ENCODE measurements at regions not wholly inside any gene's neighbourhood (a gene's known extent, or its start where the extent isn't known, plus 50 kb on each side); places are given as distances from the start of the nearest gene placed in this dataset.

DNA sequence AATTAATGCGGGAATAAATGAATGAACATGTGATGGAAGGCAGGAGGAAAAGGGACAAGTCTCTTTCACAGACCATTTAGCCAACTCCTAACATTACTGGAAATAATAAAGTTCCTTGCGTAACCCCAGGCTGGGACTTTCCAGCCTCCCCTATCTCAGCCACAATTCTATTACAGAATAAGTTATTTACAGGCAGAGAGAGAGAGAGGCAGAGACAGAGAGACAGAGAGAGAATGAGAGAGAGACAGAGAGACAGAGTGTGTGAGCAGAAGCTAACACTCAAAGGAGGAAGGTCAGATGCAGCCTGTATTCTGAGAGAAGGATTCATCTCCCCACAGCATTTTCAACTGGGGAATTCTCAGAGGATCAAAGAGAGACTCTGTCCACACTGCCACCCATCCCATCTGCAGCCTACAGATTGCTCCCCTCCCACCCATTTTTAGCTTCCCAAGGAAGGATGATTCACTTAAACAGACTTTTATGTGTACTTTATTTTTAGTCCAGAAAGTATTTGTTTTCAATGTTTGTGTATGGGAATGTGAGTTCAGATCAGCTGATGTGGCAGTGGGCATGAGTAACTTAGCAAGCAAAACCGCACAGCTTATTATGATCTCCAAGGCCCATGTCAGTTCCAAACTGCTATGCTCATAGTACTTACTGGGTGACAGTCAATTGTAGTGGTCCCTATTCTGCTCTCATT lies 165.7 kb downstream of the CAND1 start:
- DNase-seq = no peak
- TF ChIP-seq POLR2A (IDR thresholded peaks at IDR 0.05; ENCODE audit: low read length) = no peak
- TF ChIP-seq GATA1 (IDR thresholded peaks at IDR 0.05; ENCODE audit: low read depth, low read length) = no peak

DNA sequence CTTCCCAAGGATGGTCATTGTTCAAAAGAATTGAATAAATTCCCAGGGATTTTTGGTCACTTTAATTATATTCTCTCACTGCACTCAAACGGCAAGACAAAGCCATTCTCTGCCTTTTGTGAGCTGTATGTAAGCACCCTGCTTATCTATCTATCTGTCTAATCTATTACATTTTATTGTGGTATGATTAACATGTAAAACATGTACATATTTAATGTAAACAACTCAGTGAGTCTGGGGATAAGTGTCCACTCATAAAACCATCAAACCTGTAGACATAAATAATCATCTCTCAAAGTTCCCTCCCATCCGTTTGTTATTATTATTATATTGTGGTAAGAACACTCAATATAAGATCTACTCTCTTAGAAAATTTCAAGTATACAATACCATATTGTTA lies 167.1 kb downstream of the CAND1 start:
- no peak for DNase-seq
- TF ChIP-seq POLR2A (IDR thresholded peaks at IDR 0.05; ENCODE audit: low read length) = no peak
- TF ChIP-seq GATA1 (IDR thresholded peaks at IDR 0.05; ENCODE audit: low read depth, low read length) = no peak

DNA sequence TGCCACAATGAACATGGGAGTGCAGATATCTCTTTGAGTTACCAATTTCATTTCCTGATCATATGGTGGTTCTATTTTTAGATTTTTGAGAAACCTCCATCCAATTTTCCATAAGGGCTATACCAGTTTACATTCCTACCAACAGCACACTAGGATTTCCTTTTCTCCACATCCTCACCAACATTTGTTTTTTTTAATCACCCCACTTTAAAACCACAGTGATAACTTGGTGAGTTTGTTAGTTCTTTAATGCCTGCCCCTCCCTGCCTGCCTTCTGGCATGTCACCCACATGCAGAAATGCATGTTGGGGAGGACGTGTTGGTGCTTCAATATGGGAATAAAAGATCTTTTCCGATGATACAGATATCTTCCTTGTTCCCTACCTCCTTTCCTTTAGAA lies 167.9 kb downstream of the CAND1 start:
- no peak for TF ChIP-seq GATA1 (IDR thresholded peaks at IDR 0.05; ENCODE audit: low read depth, low read length)
- TF ChIP-seq POLR2A (IDR thresholded peaks at IDR 0.05; ENCODE audit: low read length) = no peak
- DNase-seq = no peak

DNA sequence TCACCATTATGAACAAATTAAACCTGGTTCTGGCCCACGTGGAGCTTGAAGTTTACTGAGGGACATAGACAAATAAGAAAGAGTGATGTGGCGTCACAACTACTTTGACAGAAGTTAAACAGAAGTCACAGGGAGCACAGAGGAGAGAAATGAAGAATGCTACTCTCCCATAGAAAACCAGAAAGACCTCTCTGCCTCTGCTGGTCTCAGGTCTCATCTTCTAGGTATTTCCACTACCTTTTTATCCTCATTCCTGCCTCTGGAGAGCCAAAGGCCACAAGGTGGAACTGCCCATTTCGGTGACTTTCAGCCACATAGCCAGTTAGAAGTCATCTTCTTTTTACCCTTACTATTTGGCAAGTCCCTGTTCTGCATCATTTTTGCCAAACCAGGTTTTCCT lies 170.5 kb downstream of the CAND1 start:
- no peak for DNase-seq
- no peak for TF ChIP-seq POLR2A (IDR thresholded peaks at IDR 0.05; ENCODE audit: low read length)
- TF ChIP-seq GATA1 (IDR thresholded peaks at IDR 0.05; ENCODE audit: low read depth, low read length) = no peak

DNA sequence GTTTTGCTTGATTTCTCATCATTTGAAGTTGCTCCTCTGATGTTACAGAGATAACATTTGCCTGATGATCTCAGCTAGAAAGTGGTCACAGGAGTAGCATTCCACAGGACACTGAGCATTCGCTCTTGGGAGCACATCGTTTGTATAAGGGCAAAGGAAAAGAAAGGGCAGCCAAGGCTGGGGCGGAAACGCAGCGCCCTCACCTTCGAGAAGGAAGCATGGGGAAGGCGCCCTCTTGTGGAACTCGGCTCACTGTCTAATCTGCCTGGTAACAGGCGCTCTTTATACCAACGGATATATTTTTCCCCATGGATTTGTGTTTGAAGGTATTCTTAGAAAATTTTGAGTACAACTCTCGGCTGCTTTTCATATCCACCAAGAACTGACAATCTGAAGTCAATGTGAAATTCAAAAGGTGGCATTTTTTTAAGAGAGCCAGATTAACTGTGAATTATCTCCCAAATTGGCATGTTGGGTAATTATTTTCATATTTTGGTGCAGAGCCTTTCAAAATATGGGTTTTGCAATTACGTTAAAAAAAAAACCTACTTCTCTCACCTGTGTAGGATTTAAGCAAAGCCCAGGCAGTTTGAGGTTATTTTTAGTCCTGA lies 172.7 kb downstream of the CAND1 start:
- TF ChIP-seq POLR2A (IDR thresholded peaks at IDR 0.05; ENCODE audit: low read length) (no peak), GATA1 (IDR thresholded peaks at IDR 0.05; ENCODE audit: low read depth, low read length) (no peak)
- peak; percentile 59 to 72 for DNase-seq

GRCh38 chr12:67442347-67442841 lies 173.2 kb downstream of the CAND1 start:
- TF ChIP-seq GATA1 (IDR thresholded peaks at IDR 0.05; ENCODE audit: low read depth, low read length) (no peak), POLR2A (IDR thresholded peaks at IDR 0.05; ENCODE audit: low read length) (no peak)
- no peak for DNase-seq

GRCh38 chr12:67442896-67443295 lies 173.7 kb downstream of the CAND1 start:
- TF ChIP-seq POLR2A (IDR thresholded peaks at IDR 0.05; ENCODE audit: low read length) (no peak), GATA1 (IDR thresholded peaks at IDR 0.05; ENCODE audit: low read depth, low read length) (no peak)
- no peak for DNase-seq

- no peak for DNase-seq
- TF ChIP-seq POLR2A (IDR thresholded peaks at IDR 0.05; ENCODE audit: low read length) = no peak
- TF ChIP-seq GATA1 (IDR thresholded peaks at IDR 0.05; ENCODE audit: low read depth, low read length) = no peak
Measured at GRCh38 chr12:67444542-67444941, 175.4 kb downstream of the CAND1 start.

GRCh38 chr12:67446716-67447115 lies 177.6 kb downstream of the CAND1 start:
- TF ChIP-seq POLR2A (IDR thresholded peaks at IDR 0.05; ENCODE audit: low read length) (no peak), GATA1 (IDR thresholded peaks at IDR 0.05; ENCODE audit: low read depth, low read length) (no peak)
- no peak for DNase-seq

DNA sequence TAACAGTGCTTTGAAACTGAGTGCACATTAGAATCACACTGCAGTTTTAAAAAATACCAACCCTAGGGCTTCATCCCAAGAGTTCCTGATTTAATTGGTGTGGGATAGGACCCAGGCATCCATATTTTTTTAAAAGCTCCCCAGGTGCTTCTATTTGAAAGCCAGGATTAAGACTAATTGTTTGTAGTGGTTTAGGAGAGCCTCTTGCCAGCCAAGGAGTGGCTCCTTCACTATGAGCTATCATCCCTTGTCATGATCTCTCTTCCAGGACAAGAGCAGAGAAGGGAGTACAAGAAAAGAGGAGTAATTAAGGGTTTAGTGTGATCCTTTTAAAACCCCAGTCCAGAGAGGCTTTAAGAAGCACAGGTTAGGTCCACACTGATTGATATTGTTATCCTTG lies 178.0 kb downstream of the CAND1 start:
- no peak for DNase-seq
- TF ChIP-seq POLR2A (IDR thresholded peaks at IDR 0.05; ENCODE audit: low read length) = no peak
- TF ChIP-seq GATA1 (IDR thresholded peaks at IDR 0.05; ENCODE audit: low read depth, low read length) = no peak

DNA sequence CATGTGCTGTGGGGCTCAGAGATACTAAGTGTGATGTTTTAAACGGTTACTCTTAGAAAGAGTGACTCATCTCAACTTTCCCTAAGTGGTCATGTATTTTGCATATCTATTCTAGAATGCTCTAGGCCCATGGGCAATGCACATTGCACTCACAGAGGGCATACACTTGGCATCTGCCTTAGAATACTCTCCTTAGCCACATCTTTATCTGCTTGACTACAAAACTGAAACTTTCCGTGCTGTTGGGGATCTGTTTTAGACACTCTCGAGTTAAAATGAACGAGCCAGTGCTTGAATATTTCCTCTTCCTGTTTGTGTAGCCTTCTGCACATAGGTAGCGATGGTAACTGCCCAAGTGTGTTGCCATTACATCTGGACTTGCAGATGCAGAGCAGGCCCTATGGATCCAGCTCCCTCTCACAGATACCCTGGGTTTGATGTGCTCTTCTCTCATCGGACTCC lies 180.5 kb downstream of the CAND1 start:
- no peak for DNase-seq
- TF ChIP-seq POLR2A (IDR thresholded peaks at IDR 0.05; ENCODE audit: low read length) = no peak
- TF ChIP-seq GATA1 (IDR thresholded peaks at IDR 0.05; ENCODE audit: low read depth, low read length) = no peak

DNA sequence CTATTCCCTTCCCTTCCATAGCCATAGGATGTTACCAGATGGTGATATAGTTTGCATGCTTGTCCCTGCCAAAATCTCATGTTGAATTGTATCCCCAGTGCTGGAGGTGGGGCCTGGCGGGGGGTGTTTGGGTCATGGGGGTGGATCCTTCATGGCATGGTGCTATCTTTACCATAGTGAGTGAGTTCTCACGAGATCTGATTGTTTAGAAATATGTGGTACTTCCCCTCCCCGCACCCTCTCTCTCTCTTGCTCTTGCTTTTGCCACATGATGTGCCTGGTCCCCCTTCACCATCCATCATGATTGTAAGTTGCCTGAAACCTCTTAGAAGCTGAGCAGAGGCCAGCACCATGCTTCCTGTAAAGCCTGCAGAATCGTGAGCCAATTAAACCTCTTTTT lies 181.3 kb downstream of the CAND1 start:
- no peak for DNase-seq
- TF ChIP-seq GATA1 (IDR thresholded peaks at IDR 0.05; ENCODE audit: low read depth, low read length) = no peak

DNA sequence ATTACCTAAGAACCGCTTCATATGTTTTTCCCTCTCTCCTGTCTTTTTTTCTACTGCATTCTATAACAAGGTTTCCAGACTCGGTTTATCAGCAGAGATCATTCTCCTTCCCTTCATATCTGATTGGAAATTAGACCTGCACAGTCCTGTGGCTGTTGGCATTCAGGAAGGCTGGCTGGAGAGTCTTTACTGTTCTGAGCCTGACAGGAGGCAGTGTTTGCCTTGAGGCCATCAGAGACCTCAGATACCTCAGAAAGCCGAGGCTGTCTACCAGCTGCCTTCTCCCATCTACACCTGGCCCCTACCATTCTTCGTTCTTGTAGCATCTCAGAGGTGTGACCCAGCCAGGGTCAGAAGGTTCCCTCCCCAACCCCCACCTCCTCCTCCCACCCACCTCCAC lies 182.0 kb downstream of the CAND1 start:
- TF ChIP-seq POLR2A (IDR thresholded peaks at IDR 0.05; ENCODE audit: low read length) (no peak), GATA1 (IDR thresholded peaks at IDR 0.05; ENCODE audit: low read depth, low read length) (no peak)
- no peak for DNase-seq

GRCh38 chr12:67452119-67452805 lies 183.1 kb downstream of the CAND1 start:
- no peak for DNase-seq
- TF ChIP-seq GATA1 (IDR thresholded peaks at IDR 0.05; ENCODE audit: low read depth, low read length) (no peak), POLR2A (IDR thresholded peaks at IDR 0.05; ENCODE audit: low read length) (no peak)

All from erythroblast (primary cell).